ENCODE measurements at regions not wholly inside any gene's neighbourhood (a gene's known extent, or its start where the extent isn't known, plus 50 kb on each side); places are given as distances from the start of the nearest gene placed in this dataset.

GRCh38 chr22:49307870-49308269, 519.8 kb downstream of the BRD1 start:
- TF ChIP-seq PATZ1 (CRISPR knock-in tag; IDR thresholded peaks at IDR 0.05; ENCODE audit: borderline replicate concordance) (no peak), ZFP30 (CRISPR knock-in tag; IDR thresholded peaks at IDR 0.05) (no peak), ARNTL (CRISPR knock-in tag; IDR thresholded peaks at IDR 0.05; ENCODE audit: borderline replicate concordance, low read depth) (no peak), CSDC2 (CRISPR knock-in tag; IDR thresholded peaks at IDR 0.05) (no peak), ZFP3 (CRISPR knock-in tag; IDR thresholded peaks at IDR 0.05) (no peak), ISL1 (CRISPR knock-in tag; IDR thresholded peaks at IDR 0.05) (no peak), ESRRG (CRISPR knock-in tag; IDR thresholded peaks at IDR 0.05) (no peak), ZNF70 (CRISPR knock-in tag; IDR thresholded peaks at IDR 0.05) (no peak), ZNF565 (CRISPR knock-in tag; conservative IDR thresholded peaks at IDR 0.05; ENCODE audit: low read depth) (no peak), RARB (CRISPR knock-in tag; IDR thresholded peaks at IDR 0.05) (no peak), OSR1 (CRISPR knock-in tag; IDR thresholded peaks at IDR 0.05) (no peak)

All from SK-N-SH treated with all-trans-retinoic acid at 6 μM for 48 hours (cell line).